HEK293 (cell line): ENCODE measurements at regions not wholly inside any gene's neighbourhood (a gene's known extent, or its start where the extent isn't known, plus 50 kb on each side); places are given as distances from the start of the nearest gene placed in this dataset.

ENCODE experiments used
- CTCF ChIA-PET: fragments of 350-600 bp; formaldehyde crosslinking; extraction: SDS; loops from one replicate; lab custom pipeline; 2021; ENCODE audit warnings: antibody characterized with exemption; lab: Yijun Ruan, JAX
- POLR2A ChIA-PET: fragments of 300-600 bp; formaldehyde crosslinking; extraction: SDS; loops from one replicate; lab custom pipeline; 2020; ENCODE audit warnings: antibody characterized with exemption, inconsistent platforms; lab: Yijun Ruan, JAX
- H3K27ac ChIP-seq: fragments of 200-500 bp; sonication (Bioruptor generic); 2 replicates; pipeline ENCODE4 v1.5.1; 2014; ENCODE audit warnings: low read depth, low read length, control low read depth, inconsistent platforms; ENCODE audit errors: extremely low read depth
- H3K36me3 ChIP-seq, 2 experiments: fragments of 200-500 bp in 1 of 2; sonication (Bioruptor generic) in 1 of 2; 1 replicate in 1 of 2; 2 replicates in 1 of 2; pipeline ENCODE4 v1.5.1; 2014 to 2017; ENCODE audit warnings: inconsistent platforms in 2 of 2, low read length in 2 of 2; ENCODE audit not compliant: control insufficient read depth in 2 of 2, insufficient read depth in 1 of 2
- H3K4me1 ChIP-seq: fragments of 200-500 bp; sonication (Bioruptor generic); 2 replicates; pipeline ENCODE4 v1.5.1; 2014; ENCODE audit warnings: mild to moderate bottlenecking, low read length, inconsistent platforms; ENCODE audit not compliant: control insufficient read depth, insufficient read depth
- H3K4me3 ChIP-seq: 2 replicates; pipeline ENCODE4 v1.5.1; 2011; ENCODE audit warnings: low read depth, mild to moderate bottlenecking, control low read depth, low read length, moderate library complexity
- H3K9me3 ChIP-seq: fragments of 200-500 bp; sonication (Bioruptor generic); 2 replicates; pipeline ENCODE4 v1.5.1; 2014; ENCODE audit warnings: low read depth, low read length, inconsistent platforms; ENCODE audit not compliant: control insufficient read depth, insufficient read depth
- HOXA7 ChIP-seq: sonication (generic); formaldehyde crosslinking; IDR thresholded peaks from 2 replicates; pipeline ENCODE4 v1.8.1; 2022; ENCODE audit warnings: missing genetic modification reagents, borderline replicate concordance
- KLF1 ChIP-seq: fragments of 450-650 bp; formaldehyde crosslinking; IDR thresholded peaks from 2 replicates; pipeline ENCODE4 v1.5.1; 2016; ENCODE audit warnings: missing biosample characterization, missing genetic modification characterization
- KLF17 ChIP-seq: fragments of 450-650 bp; formaldehyde crosslinking; IDR thresholded peaks from 2 replicates; pipeline ENCODE4 v1.5.1; 2016; ENCODE audit warnings: missing biosample characterization, missing genetic modification characterization
- MZF1 ChIP-seq: fragments of 450-650 bp; formaldehyde crosslinking; IDR thresholded peaks from 2 replicates; pipeline ENCODE4 v1.5.1; 2017; ENCODE audit warnings: missing biosample characterization, missing genetic modification characterization, borderline replicate concordance
- OSR2 ChIP-seq: fragments of 450-650 bp; formaldehyde crosslinking; IDR thresholded peaks from 2 replicates; pipeline ENCODE4 v1.5.1; 2016; ENCODE audit warnings: missing biosample characterization, missing genetic modification characterization
- REST ChIP-seq: fragments of 450-650 bp; formaldehyde crosslinking; IDR thresholded peaks from 2 replicates; pipeline ENCODE4 v1.5.1; 2016; ENCODE audit warnings: missing biosample characterization, missing genetic modification characterization
- SCRT2 ChIP-seq: fragments of 450-650 bp; formaldehyde crosslinking; IDR thresholded peaks from 2 replicates; pipeline ENCODE4 v1.5.1; 2016; ENCODE audit warnings: missing biosample characterization, missing genetic modification characterization
- YY2 ChIP-seq: fragments of 450-650 bp; formaldehyde crosslinking; IDR thresholded peaks from 2 replicates; pipeline ENCODE4 v1.5.1; 2016; ENCODE audit warnings: missing biosample characterization, missing genetic modification characterization
- ZBTB1 ChIP-seq: fragments of 450-650 bp; formaldehyde crosslinking; IDR thresholded peaks from 2 replicates; pipeline ENCODE4 v1.5.1; 2016; ENCODE audit warnings: missing biosample characterization, missing genetic modification characterization
- ZFHX2 ChIP-seq: fragments of 450-650 bp; formaldehyde crosslinking; conservative IDR thresholded peaks from 2 replicates; pipeline ENCODE4 v1.5.1; 2016; ENCODE audit warnings: missing biosample characterization, missing genetic modification characterization
- ZNF146 ChIP-seq: fragments of 450-650 bp; formaldehyde crosslinking; IDR thresholded peaks from 2 replicates; pipeline ENCODE4 v1.5.1; 2016; ENCODE audit warnings: missing biosample characterization, missing genetic modification characterization
- ZNF19 ChIP-seq: fragments of 450-650 bp; formaldehyde crosslinking; IDR thresholded peaks from 2 replicates; pipeline ENCODE4; 2016; ENCODE audit warnings: missing biosample characterization, missing genetic modification characterization, low read depth
- ZNF211 ChIP-seq: fragments of 450-650 bp; formaldehyde crosslinking; IDR thresholded peaks from 2 replicates; pipeline ENCODE4 v1.5.1; 2016; ENCODE audit warnings: low read depth, missing biosample characterization, missing genetic modification characterization
- ZNF214 ChIP-seq: fragments of 450-650 bp; formaldehyde crosslinking; IDR thresholded peaks from 2 replicates; pipeline ENCODE4 v1.5.1; 2017; ENCODE audit warnings: missing biosample characterization, mild to moderate bottlenecking, missing genetic modification characterization, borderline replicate concordance
- ZNF239 ChIP-seq: fragments of 450-650 bp; formaldehyde crosslinking; IDR thresholded peaks from 2 replicates; pipeline ENCODE4 v1.5.1; 2016; ENCODE audit warnings: missing biosample characterization, missing genetic modification characterization
- ZNF280D ChIP-seq: fragments of 450-650 bp; formaldehyde crosslinking; IDR thresholded peaks from 2 replicates; pipeline ENCODE4 v1.5.1; 2016; ENCODE audit warnings: missing biosample characterization, missing genetic modification characterization
- ZNF473 ChIP-seq: fragments of 450-650 bp; formaldehyde crosslinking; IDR thresholded peaks from 2 replicates; pipeline ENCODE4 v1.5.1; 2017; ENCODE audit warnings: missing biosample characterization, missing genetic modification characterization
- ZNF549 ChIP-seq: fragments of 450-650 bp; IDR thresholded peaks from 2 replicates; pipeline ENCODE4 v1.5.1; 2018; ENCODE audit warnings: missing biosample characterization, missing genetic modification characterization, mild to moderate bottlenecking, inconsistent platforms, moderate library complexity
- ZNF558 ChIP-seq: fragments of 450-650 bp; formaldehyde crosslinking; IDR thresholded peaks from 2 replicates; pipeline ENCODE4 v1.5.1; 2016; ENCODE audit warnings: missing biosample characterization, missing genetic modification characterization
- ZNF623 ChIP-seq: fragments of 450-650 bp; formaldehyde crosslinking; IDR thresholded peaks from 2 replicates; pipeline ENCODE4 v1.5.1; 2016; ENCODE audit warnings: missing biosample characterization, missing genetic modification characterization
- ZNF624 ChIP-seq: fragments of 450-650 bp; formaldehyde crosslinking; IDR thresholded peaks from 2 replicates; pipeline ENCODE4 v1.5.1; 2017; ENCODE audit warnings: missing biosample characterization, missing genetic modification characterization
- ZNF658 ChIP-seq: fragments of 450-650 bp; formaldehyde crosslinking; IDR thresholded peaks from 2 replicates; pipeline ENCODE4; 2016; ENCODE audit warnings: missing biosample characterization, missing genetic modification characterization
- ZNF704 ChIP-seq: fragments of 450-650 bp; formaldehyde crosslinking; IDR thresholded peaks from 2 replicates; pipeline ENCODE4 v1.5.1; 2016; ENCODE audit warnings: missing biosample characterization, missing genetic modification characterization
- ZNF830 ChIP-seq: fragments of 450-650 bp; IDR thresholded peaks from 2 replicates; pipeline ENCODE4 v1.5.0; 2018; ENCODE audit warnings: missing biosample characterization, missing genetic modification characterization, low read depth, mild to moderate bottlenecking, moderate library complexity

- ChIA-PET POLR2A (no interaction called here), CTCF (no interaction called here)
- TF ChIP-seq ZNF549 (no peak), HOXA7 (no peak), SCRT2 (tag by site-specific recombination) (no peak), ZNF623 (tag by site-specific recombination) (no peak), ZNF239 (tag by site-specific recombination) (no peak), ZNF211 (tag by site-specific recombination) (no peak), ZNF473 (no peak), ZNF704 (no peak), YY2 (tag by site-specific recombination) (no peak), ZNF19 (no peak)
- Histone ChIP-seq H3K4me3 (no peak overlapping the region), H3K27ac (no peak overlapping the region), H3K9me3 (no peaks in the 10 kb centered on the region), H3K4me1 (no peaks in the 10 kb centered on the region), H3K36me3 (no peaks in the 10 kb centered on the region)
Measured at GRCh38 chr10:90635111-90635765, 222.6 kb downstream of the HTR7 start.

GRCh38 chr10:90640756-90641155, 217.1 kb downstream of the HTR7 start:
- Histone ChIP-seq H3K27ac (no peak overlapping the region), H3K9me3 (no peaks in the 10 kb centered on the region), H3K4me1 (peaks cover 5% of the 10 kb centered on the region), H3K36me3 (no peaks in the 10 kb centered on the region), H3K4me3 (no peak overlapping the region)
- CTCF ChIA-PET, result no interaction called here
- POLR2A ChIA-PET, result no interaction called here
- TF ChIP-seq ZNF558 (tag by site-specific recombination), result no peak
- no peak for TF ChIP-seq ZBTB1 (tag by site-specific recombination)
- TF ChIP-seq ZNF214 (tag by site-specific recombination), result no peak
- TF ChIP-seq ZNF280D (tag by site-specific recombination), result no peak
- no peak for TF ChIP-seq ZNF658
- no peak for TF ChIP-seq MZF1 (tag by site-specific recombination)
- TF ChIP-seq HOXA7, result no peak

- Histone ChIP-seq H3K27ac (no peak overlapping the region), H3K36me3 (no peaks in the 10 kb centered on the region), H3K4me3 (no peak overlapping the region), H3K4me1 (peaks cover 5% of the 10 kb centered on the region), H3K9me3 (no peaks in the 10 kb centered on the region)
- CTCF ChIA-PET, result interaction anchor here (0.9 kb wide), 1 partner anchor 109 kb away, joined by 3 read pairs; no protein-coding TSS in a partner anchor
- POLR2A ChIA-PET, result no interaction called here
- TF ChIP-seq REST (tag by site-specific recombination) (no peak), ZFHX2 (no peak), ZNF704 (no peak), KLF1 (tag by site-specific recombination) (no peak), ZNF624 (no peak), OSR2 (tag by site-specific recombination) (no peak), ZNF146 (tag by site-specific recombination) (no peak), ZNF830 (tag by site-specific recombination) (no peak), KLF17 (tag by site-specific recombination) (no peak)
Measured at GRCh38 chr10:90641731-90642130, 216.1 kb downstream of the HTR7 start.
